CD14-positive monocyte (primary cell): ENCODE measurements at regions not wholly inside any gene's neighbourhood (a gene's known extent, or its start where the extent isn't known, plus 50 kb on each side); places are given as distances from the start of the nearest gene placed in this dataset.
A peak's percentile ranks its signal among the peaks of the same experiment; 100 is the strongest.

ENCODE experiments used
- DNase-seq, 3 donors: peaks; one replicate each; pipeline ENCODE4 v3.0.0-alpha.2; 2011 to 2022
- H2AFZ ChIP-seq: 2 replicates; pipeline ENCODE4 v1.6.0; 2012; ENCODE audit warnings: mild to moderate bottlenecking, low read depth, low read length, inconsistent platforms; ENCODE audit not compliant: insufficient read depth, poor library complexity, severe bottlenecking
- H3K27ac ChIP-seq, 2 donors: 1 replicate in 1 of 2; 2 replicates in 1 of 2; pipeline ENCODE4 v1.5.1; 2012 to 2013; ENCODE audit warnings: low read length in 2 of 2, control low read depth in 1 of 2, inconsistent platforms in 1 of 2, low read depth in 1 of 2, mild to moderate bottlenecking in 1 of 2
- H3K27me3 ChIP-seq, 2 donors: one replicate each; pipeline versions ENCODE4 v1.6.0 to v1.6.1; 2011 to 2013; ENCODE audit warnings: low read length in 2 of 2; ENCODE audit not compliant: control insufficient read depth in 2 of 2, insufficient read depth in 2 of 2
- H3K36me3 ChIP-seq, 2 donors: replicated peaks in 1 of 2; 1 replicate in 1 of 2; 2 replicates in 1 of 2; pipeline versions ENCODE4 v1.5.1 to v1.6.1; 2012 to 2013; ENCODE audit warnings: low read length in 2 of 2, control low read depth in 1 of 2, inconsistent platforms in 1 of 2, mild to moderate bottlenecking in 1 of 2; ENCODE audit not compliant: insufficient read depth in 2 of 2, control insufficient read depth in 1 of 2
- H3K4me1 ChIP-seq, 2 donors: 1 replicate in 1 of 2; 2 replicates in 1 of 2; pipeline versions ENCODE4 v1.5.1 to v1.6.1; 2012 to 2013; ENCODE audit warnings: low read length in 2 of 2, control low read depth in 1 of 2, inconsistent platforms in 1 of 2, mild to moderate bottlenecking in 1 of 2, moderate library complexity in 1 of 2; ENCODE audit not compliant: insufficient read depth in 2 of 2, control insufficient read depth in 1 of 2
- H3K4me2 ChIP-seq: replicated peaks from 2 replicates; pipeline ENCODE3; 2012; ENCODE audit warnings: low read length, moderate library complexity, mild to moderate bottlenecking; ENCODE audit not compliant: poor library complexity, severe bottlenecking; ENCODE audit errors: extremely low read depth
- H3K4me3 ChIP-seq, 3 experiments: fragments of 200-600 bp in 1 of 3; sonication (generic) in 1 of 3; replicated peaks in 1 of 3; 1 replicate in 2 of 3; 2 replicates in 1 of 3; pipeline ENCODE4 v1.5.1; 2011 to 2013; ENCODE audit warnings: low read length in 3 of 3, mild to moderate bottlenecking in 3 of 3, control low read depth in 2 of 3, low read depth in 2 of 3, inconsistent platforms in 1 of 3, moderate library complexity in 1 of 3
- H3K79me2 ChIP-seq: 2 replicates; pipeline ENCODE4 v1.6.0; 2012; ENCODE audit warnings: mild to moderate bottlenecking, control low read depth, inconsistent platforms, low read length, moderate library complexity; ENCODE audit not compliant: insufficient read depth
- H3K9ac ChIP-seq: 2 replicates; pipeline ENCODE4 v1.6.0; 2017; ENCODE audit warnings: low read length, mild to moderate bottlenecking; ENCODE audit not compliant: insufficient read depth, poor library complexity, severe bottlenecking
- H3K9me3 ChIP-seq, 2 donors: replicated peaks in 1 of 2; 1 replicate in 1 of 2; 2 replicates in 1 of 2; pipeline versions ENCODE4 v1.5.1 to v1.6.1; 2012 to 2013; ENCODE audit warnings: low read length in 2 of 2, control low read depth in 1 of 2; ENCODE audit not compliant: control insufficient read depth in 1 of 2, insufficient read depth in 1 of 2
- H4K20me1 ChIP-seq: 2 replicates; pipeline ENCODE4 v1.6.0; 2012; ENCODE audit warnings: mild to moderate bottlenecking, low read length, control low read depth, moderate library complexity; ENCODE audit not compliant: insufficient read depth
- H3K27ac Mint-ChIP-seq, 7 donors: one replicate each; pipeline ENCODE4 v1.8.0; 2020; ENCODE audit warnings: mild to moderate bottlenecking in 7 of 7, mixed read lengths in 7 of 7, moderate library complexity in 6 of 7, inconsistent platforms in 2 of 7
- H3K27me3 Mint-ChIP-seq, 3 donors: one replicate each; pipeline ENCODE4 v1.8.0; 2021 to 2022; ENCODE audit warnings: low read depth in 3 of 3, mild to moderate bottlenecking in 3 of 3, mixed read lengths in 3 of 3, moderate library complexity in 3 of 3, inconsistent platforms in 1 of 3
- H3K36me3 Mint-ChIP-seq, 2 donors: one replicate each; pipeline ENCODE4 v1.8.0; 2020; ENCODE audit warnings: mixed read lengths in 2 of 2, inconsistent platforms in 1 of 2, mild to moderate bottlenecking in 1 of 2
- H3K4me1 Mint-ChIP-seq: one replicate; pipeline ENCODE4 v1.8.0; 2020; ENCODE audit warnings: mild to moderate bottlenecking, mixed read lengths
- H3K4me3 Mint-ChIP-seq, 2 donors: one replicate each; pipeline ENCODE4 v1.8.0; 2020; ENCODE audit warnings: mild to moderate bottlenecking in 2 of 2, mixed read lengths in 2 of 2, moderate library complexity in 1 of 2
- H3K9me3 Mint-ChIP-seq, 7 donors: one replicate each; pipeline ENCODE4 v1.8.0; 2020 to 2022; ENCODE audit warnings: mixed read lengths in 7 of 7, mild to moderate bottlenecking in 6 of 7, moderate library complexity in 6 of 7, inconsistent platforms in 2 of 7
- CTCF ChIP-seq: fragments of 200-600 bp; IDR thresholded peaks from one replicate; pipeline ENCODE4 v1.8.0; 2022; ENCODE audit warnings: antibody characterized with exemption, mild to moderate bottlenecking
- WGBS: methylation state at CpG from one replicate; pipeline ENCODE4 v1.1.5; 2013; ENCODE audit warnings: missing lambda C conversion rate; ENCODE audit not compliant: insufficient coverage; 5-methylcytosine and 5-hydroxymethylcytosine counted together
- intact Hi-C, 2 donors: fragments of 100-400 bp; cut with micrococcal nuclease; formaldehyde crosslinking; loops; one replicate each; pipeline versions ENCODE4 v1.15.0 to v1.15.1; 2023

DNA sequence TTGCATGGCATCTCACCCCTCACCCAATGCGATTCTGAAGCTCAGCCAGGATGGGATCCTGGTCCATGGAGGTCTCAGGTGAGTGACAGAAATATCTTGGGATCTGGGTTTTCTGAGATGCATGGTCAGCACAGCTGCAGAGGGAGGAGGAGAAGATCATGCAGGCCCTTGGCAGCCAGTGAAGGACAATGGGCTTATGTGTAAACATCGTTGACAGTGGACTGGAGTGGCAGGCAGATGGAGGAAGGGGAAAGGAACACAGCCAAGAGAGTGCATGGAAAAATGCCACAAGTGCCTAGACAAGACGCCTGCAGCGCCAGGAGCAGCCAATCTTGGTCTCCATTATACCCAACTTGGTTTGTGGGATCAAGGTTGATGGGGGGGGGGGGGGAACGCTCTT lies 347.9 kb downstream of the MCTP2 start:
- peaks cover 0 to 2% (median 1%) of the 10 kb centered on the region in 7 donors for H3K9me3 Mint-ChIP-seq
- intact Hi-C loops = no loop called here
- H3K27me3 Mint-ChIP-seq = peaks cover 32 to 54% (median 36%) of the 10 kb centered on the region in 3 donors

GRCh38 chr15:94580211-94580885 lies 349.0 kb downstream of the MCTP2 start:
- Histone ChIP-seq H3K4me1 (no peaks in the 10 kb centered on the region), H3K79me2 (no peaks in the 10 kb centered on the region), H3K36me3 (no peaks in the 10 kb centered on the region), H4K20me1 (no peaks in the 10 kb centered on the region), H2AFZ (no peak overlapping the region), H3K4me3 (no peak overlapping the region), H3K9me3 (no peaks in the 10 kb centered on the region), H3K27ac (no peak overlapping the region), H3K4me2 (no peak overlapping the region), H3K27me3 (peaks cover 45 to 64% of the 10 kb centered on the region in 2 donors), H3K9ac (no peak overlapping the region)
- Mint-ChIP-seq H3K4me1 (peaks cover 6% of the 10 kb centered on the region), H3K9me3 (peaks cover 0 to 2% (median 1%) of the 10 kb centered on the region in 7 donors), H3K4me3 (peak overlapping the region in 1 of 2 donors; percentile 18), H3K27ac (no peak overlapping the region), H3K36me3 (no peaks in the 10 kb centered on the region), H3K27me3 (peaks cover 41 to 65% (median 44%) of the 10 kb centered on the region in 3 donors)
- intact Hi-C loops = no loop called here
- TF ChIP-seq CTCF = no peak
- WGBS = 73% methylated on average over 7 of the region's 12 CpGs
- no peak for DNase-seq

More for the DNA sequence above, 347.9 kb downstream of the MCTP2 start:
- no peaks in the 10 kb centered on the region for H3K36me3 ChIP-seq
- no peak for DNase-seq
- H3K36me3 Mint-ChIP-seq = no peaks in the 10 kb centered on the region
- WGBS = 29% methylated on average over 1 of the region's 5 CpGs
- TF ChIP-seq CTCF = no peak
- peak overlapping the region in 1 of 2 donors; percentile 37 for H3K4me3 Mint-ChIP-seq
- H3K27ac ChIP-seq = no peak overlapping the region
- H3K27me3 ChIP-seq = peaks cover 34 to 60% of the 10 kb centered on the region in 2 donors
- no peak overlapping the region for H3K9ac ChIP-seq
- H2AFZ ChIP-seq = no peak overlapping the region
- H3K4me2 ChIP-seq = no peak overlapping the region
- H3K4me3 ChIP-seq = no peak overlapping the region
- no peaks in the 10 kb centered on the region for H3K4me1 Mint-ChIP-seq
- no peak overlapping the region for H3K27ac Mint-ChIP-seq
- H3K79me2 ChIP-seq = no peaks in the 10 kb centered on the region
- no peaks in the 10 kb centered on the region for H3K9me3 ChIP-seq
- no peaks in the 10 kb centered on the region for H4K20me1 ChIP-seq
- H3K4me1 ChIP-seq = no peaks in the 10 kb centered on the region
